Osteoblast (primary cell): ENCODE measurements at regions not wholly inside any gene's neighbourhood (a gene's known extent, or its start where the extent isn't known, plus 50 kb on each side); places are given as distances from the start of the nearest gene placed in this dataset.

Source experiments
- DNase-seq: peaks from one replicate; pipeline ENCODE4 v3.0.0; 2011; ENCODE audit warnings: low spot score, mixed read lengths; ENCODE audit not compliant: insufficient read length; ENCODE audit errors: missing footprints
- H2AFZ ChIP-seq: 2 replicates; pipeline ENCODE4 v1.6.0; 2011; ENCODE audit warnings: mild to moderate bottlenecking, low read length
- H3K27ac ChIP-seq: 2 replicates; pipeline ENCODE4 v1.5.1; 2011; ENCODE audit warnings: mild to moderate bottlenecking, low read depth, low read length, moderate library complexity
- H3K27me3 ChIP-seq: 2 replicates; pipeline ENCODE4 v1.6.0; 2012; ENCODE audit warnings: mild to moderate bottlenecking, control low read depth, inconsistent platforms, low read length, moderate library complexity; ENCODE audit not compliant: insufficient read depth
- H3K36me3 ChIP-seq: 2 replicates; pipeline ENCODE4 v1.5.1; 2011; ENCODE audit warnings: mild to moderate bottlenecking, low read length, control low read depth, moderate library complexity; ENCODE audit not compliant: insufficient read depth
- H3K4me1 ChIP-seq: 2 replicates; pipeline ENCODE4 v1.5.1; 2011; ENCODE audit warnings: mild to moderate bottlenecking, low read length, control low read depth, moderate library complexity; ENCODE audit not compliant: insufficient read depth
- H3K4me2 ChIP-seq: 2 replicates; pipeline ENCODE4 v1.6.0; 2011; ENCODE audit warnings: mild to moderate bottlenecking, low read length; ENCODE audit not compliant: insufficient read depth
- H3K4me3 ChIP-seq: fragments of 200-600 bp; sonication (generic); 3 replicates; pipeline ENCODE4 v1.5.1; 2012; ENCODE audit warnings: mild to moderate bottlenecking, low read length, inconsistent platforms; ENCODE audit not compliant: insufficient read depth
- H3K79me2 ChIP-seq: 2 replicates; pipeline ENCODE4 v1.6.0; 2012; ENCODE audit warnings: mild to moderate bottlenecking, low read length, control low read depth, inconsistent platforms; ENCODE audit not compliant: insufficient read depth
- H3K9me3 ChIP-seq: 2 replicates; pipeline ENCODE4 v1.5.1; 2011; ENCODE audit warnings: low read depth, low read length, control low read depth
- H4K20me1 ChIP-seq: 2 replicates; pipeline ENCODE4 v1.6.0; 2012; ENCODE audit warnings: mild to moderate bottlenecking, low read length, control low read depth; ENCODE audit not compliant: insufficient read depth
- CTCF ChIP-seq: IDR thresholded peaks from 2 replicates; pipeline ENCODE4 v1.5.1; 2011; ENCODE audit warnings: mild to moderate bottlenecking, low read depth, low read length, moderate library complexity; ENCODE audit errors: extremely low read depth

- Histone ChIP-seq H3K36me3 (no peaks in the 10 kb centered on the region), H3K4me3 (no peak overlapping the region), H3K79me2 (no peaks in the 10 kb centered on the region), H3K4me1 (no peaks in the 10 kb centered on the region), H3K9me3 (no peaks in the 10 kb centered on the region), H3K4me2 (no peak overlapping the region), H2AFZ (no peak overlapping the region), H3K27ac (no peak overlapping the region), H4K20me1 (no peaks in the 10 kb centered on the region), H3K27me3 (no peaks in the 10 kb centered on the region)
- TF ChIP-seq CTCF, result no peak
- no peak for DNase-seq
These were observed 413.4 kb downstream of the ANXA1 start for GRCh38 chr9:73565026-73565425.

GRCh38 chr9:73565833-73566465 lies 414.3 kb downstream of the ANXA1 start:
- peak; percentile 52 for TF ChIP-seq CTCF

GRCh38 chr9:73566627-73567026 lies 415.0 kb downstream of the ANXA1 start:
- Histone ChIP-seq H3K9me3 (no peaks in the 10 kb centered on the region), H3K4me2 (no peak overlapping the region), H3K36me3 (no peaks in the 10 kb centered on the region), H3K27ac (no peak overlapping the region), H2AFZ (no peak overlapping the region), H3K4me1 (no peaks in the 10 kb centered on the region), H4K20me1 (no peaks in the 10 kb centered on the region), H3K27me3 (no peaks in the 10 kb centered on the region), H3K79me2 (no peaks in the 10 kb centered on the region), H3K4me3 (no peak overlapping the region)
- no peak for TF ChIP-seq CTCF
- no peak for DNase-seq

More at GRCh38 chr9:73565833-73566465, 414.3 kb downstream of the ANXA1 start:
- Histone ChIP-seq H3K4me1 (no peaks in the 10 kb centered on the region), H3K36me3 (no peaks in the 10 kb centered on the region), H3K4me3 (no peak overlapping the region), H3K79me2 (no peaks in the 10 kb centered on the region), H3K27ac (no peak overlapping the region), H2AFZ (no peak overlapping the region), H3K4me2 (no peak overlapping the region), H3K9me3 (no peaks in the 10 kb centered on the region), H3K27me3 (no peaks in the 10 kb centered on the region), H4K20me1 (no peaks in the 10 kb centered on the region)
- no peak for DNase-seq

GRCh38 chr9:73573235-73573634 lies 421.6 kb downstream of the ANXA1 start:
- TF ChIP-seq CTCF, result no peak
- no peak overlapping the region for H3K27ac ChIP-seq

More at GRCh38 chr9:73573235-73573634, 421.6 kb downstream of the ANXA1 start:
- DNase-seq, result no peak
- H3K27me3 ChIP-seq, result no peaks in the 10 kb centered on the region
- H3K9me3 ChIP-seq, result no peaks in the 10 kb centered on the region
- no peaks in the 10 kb centered on the region for H4K20me1 ChIP-seq
- no peak overlapping the region for H3K4me2 ChIP-seq
- no peaks in the 10 kb centered on the region for H3K79me2 ChIP-seq
- no peak overlapping the region for H2AFZ ChIP-seq
- no peaks in the 10 kb centered on the region for H3K36me3 ChIP-seq
- no peaks in the 10 kb centered on the region for H3K4me1 ChIP-seq
- H3K4me3 ChIP-seq, result no peak overlapping the region
